ENCODE measurements at regions not wholly inside any gene's neighbourhood (a gene's known extent, or its start where the extent isn't known, plus 50 kb on each side); places are given as distances from the start of the nearest gene placed in this dataset.
"Not testable (repeated sequence)": the region's sequence is repeated elsewhere in the genome, so short reads cannot be mapped to it uniquely, and the experiment has no call there.

DNA sequence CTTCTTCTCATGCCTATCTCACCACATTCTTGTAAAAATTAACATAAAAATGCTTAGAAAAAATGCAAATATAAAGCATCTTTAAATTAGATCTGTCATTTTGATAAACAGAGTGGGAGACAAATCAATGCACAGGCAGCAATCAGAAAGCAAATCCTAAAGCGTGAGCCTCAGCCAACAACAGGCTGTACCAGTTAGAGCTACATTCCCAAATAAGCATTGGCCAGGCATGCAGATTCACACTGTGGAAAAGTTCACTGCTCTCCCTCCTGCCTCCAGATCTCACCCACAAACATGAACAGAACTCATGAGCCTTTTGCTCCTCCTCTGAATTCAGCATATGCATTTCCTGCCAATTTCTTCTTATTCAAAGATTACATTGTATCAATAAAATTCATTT is 115.2 kb upstream of the FAT3 start:
- DNase-seq, result no peak

DNA sequence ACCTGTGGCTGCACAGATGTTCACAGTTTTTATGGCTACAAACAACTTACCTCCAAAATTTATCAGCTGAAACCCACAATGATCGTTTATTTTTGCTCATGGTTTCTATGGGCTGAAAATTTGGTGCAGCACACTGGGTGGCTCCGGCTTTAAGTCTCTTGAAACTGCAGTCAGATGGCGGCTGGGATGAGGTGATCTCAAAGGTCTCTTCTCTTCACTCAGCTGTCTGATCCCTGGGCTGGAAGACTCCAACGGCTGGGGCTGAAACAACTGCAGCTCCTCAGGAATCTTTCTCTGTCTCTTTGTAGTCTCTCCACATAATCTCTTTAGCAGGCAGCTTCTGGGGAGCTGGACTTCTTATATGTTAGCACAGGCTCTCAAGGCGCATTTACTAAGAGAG is 117.3 kb upstream of the FAT3 start:
- DNase-seq, result no peak

DNA sequence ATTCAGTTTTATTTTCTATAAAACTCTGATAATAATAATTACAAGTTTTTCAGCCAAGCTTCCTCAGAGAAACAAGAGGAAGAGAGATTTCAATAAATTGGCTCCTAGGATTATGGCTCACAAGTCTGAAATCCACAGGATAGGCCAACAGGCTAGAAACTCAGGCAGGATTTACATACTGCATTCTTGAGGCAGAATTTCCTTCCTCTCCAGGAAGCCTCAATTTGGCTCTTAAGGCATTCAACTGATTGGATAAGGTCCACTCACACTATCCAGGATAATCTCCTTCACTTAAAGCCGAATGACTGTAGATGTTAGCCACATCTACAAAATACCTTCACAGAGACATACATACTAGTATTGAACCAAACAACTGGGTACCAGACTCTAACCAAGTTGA is 120.3 kb upstream of the FAT3 start:
- no peak for DNase-seq

DNA sequence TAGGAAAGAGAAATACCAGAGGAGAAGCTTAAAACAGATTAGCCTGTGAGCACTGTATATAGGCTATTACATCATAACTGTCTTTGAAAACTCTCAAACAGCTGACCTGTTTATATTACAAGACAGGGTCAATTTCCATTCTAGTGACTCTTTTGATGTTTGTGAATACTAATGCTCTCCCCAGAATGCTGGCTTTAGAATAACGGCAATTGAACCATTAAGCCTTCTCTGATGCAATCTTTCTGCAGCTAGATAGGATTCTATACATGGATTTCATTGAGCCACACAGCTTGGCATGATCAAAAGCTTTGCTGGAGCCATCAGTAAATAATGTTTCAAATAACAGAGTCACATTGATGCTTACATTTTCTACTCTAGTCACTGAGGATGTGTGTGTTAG is 122.7 kb upstream of the FAT3 start:
- no peak for DNase-seq

DNA sequence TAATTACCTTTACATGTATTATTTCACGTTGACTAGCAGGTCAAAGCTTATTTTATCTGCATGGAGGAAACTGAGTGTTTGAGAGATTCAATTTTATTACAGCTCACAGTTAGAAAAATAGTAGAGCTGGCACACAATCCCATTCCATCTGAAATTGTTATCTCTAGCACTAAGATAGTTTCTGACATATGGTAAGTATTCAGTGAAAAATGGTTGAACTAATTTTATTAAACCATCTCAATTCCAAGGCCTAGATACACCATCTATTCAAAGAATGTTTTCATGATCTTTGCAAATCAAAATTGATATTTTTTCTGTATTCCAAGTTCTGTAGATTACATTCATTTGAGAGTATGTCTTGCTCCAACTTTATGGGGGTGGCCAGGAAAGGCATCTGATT is 125.4 kb upstream of the FAT3 start:
- DNase-seq, result no peak

DNA sequence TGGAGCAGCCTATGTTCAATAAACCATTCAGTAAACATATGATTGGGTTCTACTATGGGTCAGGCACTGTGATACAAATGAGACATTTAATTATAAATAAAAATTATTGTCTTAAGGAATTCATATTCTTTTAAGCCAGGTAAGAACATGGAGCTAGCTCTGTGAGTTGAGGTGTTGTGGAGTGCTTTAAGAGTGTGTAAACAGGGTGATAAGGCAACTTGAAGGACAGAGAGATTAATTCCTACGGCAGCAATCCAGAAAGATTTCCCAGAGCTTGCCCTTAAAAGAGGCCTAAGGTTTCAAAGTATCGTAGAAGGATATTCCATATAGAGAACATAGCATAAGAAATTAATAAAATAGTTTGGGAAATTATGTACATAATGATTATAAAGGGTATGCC is 126.4 kb upstream of the FAT3 start:
- DNase-seq, result no peak

DNA sequence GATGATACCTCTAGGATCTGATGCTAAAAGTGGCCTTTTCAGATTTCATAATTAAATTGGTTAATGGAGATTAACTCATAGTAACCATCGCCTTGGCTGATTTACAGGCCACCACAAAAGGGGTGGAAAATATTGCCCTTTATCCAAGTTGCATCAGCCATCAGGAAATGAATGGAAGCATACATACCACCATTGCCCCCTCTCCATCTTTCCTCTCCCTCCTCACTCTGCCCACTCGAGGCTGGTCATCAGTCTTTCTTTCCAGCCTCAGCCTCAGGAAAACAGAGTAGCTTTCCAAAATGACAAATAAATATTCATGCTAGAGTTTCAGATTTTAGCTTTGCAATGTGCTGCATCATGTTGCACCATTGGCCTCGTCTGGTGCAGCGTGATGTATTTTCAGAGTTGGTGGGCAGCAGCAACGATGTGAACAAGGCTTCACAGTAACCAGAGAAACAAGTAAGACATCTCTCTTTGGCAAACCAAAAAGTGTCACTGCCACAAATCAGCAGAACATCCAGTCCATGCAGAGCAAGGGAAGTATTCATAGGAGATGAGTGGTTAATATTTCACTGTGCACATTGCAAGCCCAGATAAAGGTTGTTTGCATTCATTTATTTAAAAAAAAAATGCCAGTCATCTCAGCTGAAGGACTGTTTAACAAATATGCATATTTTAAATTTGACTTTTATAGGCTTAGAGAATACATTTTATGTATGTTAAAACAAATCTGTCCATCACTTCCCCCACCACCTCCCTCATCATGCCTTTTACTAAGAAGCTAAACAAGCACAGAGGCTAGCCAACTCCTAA is 136.7 kb upstream of the FAT3 start:
- DNase-seq, result no peak

DNA sequence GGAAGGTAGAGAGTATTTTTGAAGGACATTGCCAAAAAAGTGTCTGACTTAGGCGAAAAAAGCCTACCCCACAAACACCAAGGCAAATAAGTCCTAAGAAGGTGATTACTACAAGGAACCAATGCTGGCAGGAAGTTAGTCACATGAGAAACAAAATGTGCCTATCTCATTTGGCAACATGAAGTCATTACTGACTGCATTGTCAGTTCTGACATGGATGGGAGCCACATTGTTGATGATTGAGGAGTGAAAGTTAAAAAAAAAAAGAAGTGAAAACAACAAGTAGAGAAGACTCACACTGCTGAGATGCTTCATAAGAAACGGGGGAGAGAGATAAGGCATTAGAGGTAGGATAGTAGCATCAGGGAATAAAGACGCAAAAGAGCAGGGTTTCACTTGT is 141.5 kb upstream of the FAT3 start:
- no peak for DNase-seq

DNA sequence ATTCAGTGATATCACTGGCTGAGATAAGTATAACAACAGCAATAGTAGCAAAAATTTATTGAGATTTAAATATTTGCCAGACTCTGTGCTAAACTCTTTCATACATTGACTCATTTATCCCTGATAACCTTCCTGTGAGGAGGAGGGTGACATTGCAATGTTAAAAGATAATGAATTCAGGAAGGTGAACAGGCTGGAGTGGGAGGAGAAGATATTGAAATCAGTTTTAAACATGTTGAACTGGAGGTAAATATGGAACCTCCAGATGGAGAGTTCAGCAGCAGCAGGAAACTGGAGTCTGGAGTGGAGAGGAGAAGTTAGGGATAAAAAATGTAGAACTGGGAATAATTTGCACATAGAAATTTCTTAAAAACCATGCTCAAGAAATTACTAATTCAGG is 142.0 kb upstream of the FAT3 start:
- no peak for DNase-seq

DNA sequence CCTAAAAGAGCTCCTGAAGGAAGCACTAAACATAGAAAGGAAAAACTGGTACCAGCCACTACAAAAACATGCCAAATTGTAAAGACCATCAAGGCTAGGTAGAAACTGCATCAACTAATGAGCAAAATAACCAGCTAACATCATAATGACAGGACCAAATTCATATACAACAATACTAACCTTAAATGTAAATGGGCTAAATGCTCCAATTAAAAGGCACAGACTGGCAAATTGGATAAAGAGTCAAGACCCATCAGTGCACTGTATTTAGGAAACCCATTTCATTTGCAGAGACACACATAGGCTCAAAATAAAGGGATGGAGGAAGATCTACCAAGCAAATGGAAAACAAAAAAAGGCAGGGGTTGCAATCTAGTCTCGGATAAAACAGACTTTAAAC is 150.1 kb upstream of the FAT3 start:
- not testable (repeated sequence) for DNase-seq

DNA sequence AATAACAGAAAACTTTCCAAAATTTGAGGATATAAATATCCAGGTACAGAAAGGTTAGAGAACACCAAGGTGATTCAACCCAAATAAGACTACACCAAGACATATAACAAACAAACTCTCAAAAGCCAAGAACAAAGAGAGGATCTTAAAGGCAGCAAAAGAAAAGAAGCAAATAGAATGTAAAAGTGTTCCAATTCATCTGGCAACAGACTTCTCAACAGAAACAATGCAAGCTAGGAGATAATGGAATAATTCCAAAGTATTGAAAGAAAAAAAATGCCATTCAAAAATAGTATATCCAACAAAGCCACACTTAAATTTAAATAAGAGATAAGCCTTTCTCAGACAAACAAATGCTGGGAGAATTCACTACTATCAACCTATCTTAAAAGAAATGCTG is 153.0 kb upstream of the FAT3 start:
- DNase-seq, result no peak

DNA sequence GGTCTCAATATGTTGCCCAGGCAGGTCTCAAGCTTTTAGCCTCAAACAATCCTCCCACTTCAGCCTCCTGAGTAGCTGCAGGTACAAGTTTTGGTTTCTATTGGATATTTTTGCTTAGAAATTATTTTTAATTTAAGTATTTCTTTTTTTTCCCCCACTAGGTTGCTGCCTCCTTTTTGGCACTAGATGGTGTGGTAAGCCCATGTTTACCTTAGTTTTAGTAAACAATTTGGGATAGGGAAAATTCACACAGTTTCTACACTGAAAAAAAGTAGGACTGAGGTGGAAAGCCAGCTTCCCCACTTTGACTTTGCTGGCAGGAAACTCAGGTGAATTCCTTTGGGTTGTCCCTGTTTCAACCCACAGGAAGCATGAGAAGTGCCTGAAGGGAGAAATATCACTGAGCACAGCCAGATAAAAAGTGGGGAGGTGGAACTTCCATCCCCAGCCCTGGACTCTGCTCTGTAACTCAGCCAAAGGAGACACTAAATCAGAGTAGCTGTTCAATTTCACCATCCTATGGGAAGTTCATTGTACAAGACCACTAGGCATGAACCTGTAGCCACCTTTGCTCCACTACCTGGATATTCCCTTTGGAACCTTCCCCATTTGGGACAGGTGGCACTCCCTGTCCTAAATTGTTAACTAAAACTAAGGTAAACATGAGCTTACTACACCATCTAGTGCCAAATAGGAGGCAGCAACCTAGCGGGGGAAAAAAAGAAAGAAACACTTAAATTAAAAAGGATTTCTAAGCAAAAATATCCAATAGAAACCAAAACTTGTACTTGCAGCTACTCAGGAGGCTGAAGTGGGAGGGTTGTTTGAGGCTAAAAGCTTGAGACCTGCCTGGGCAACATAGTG is 154.4 kb upstream of the FAT3 start:
- no peak for DNase-seq

DNA sequence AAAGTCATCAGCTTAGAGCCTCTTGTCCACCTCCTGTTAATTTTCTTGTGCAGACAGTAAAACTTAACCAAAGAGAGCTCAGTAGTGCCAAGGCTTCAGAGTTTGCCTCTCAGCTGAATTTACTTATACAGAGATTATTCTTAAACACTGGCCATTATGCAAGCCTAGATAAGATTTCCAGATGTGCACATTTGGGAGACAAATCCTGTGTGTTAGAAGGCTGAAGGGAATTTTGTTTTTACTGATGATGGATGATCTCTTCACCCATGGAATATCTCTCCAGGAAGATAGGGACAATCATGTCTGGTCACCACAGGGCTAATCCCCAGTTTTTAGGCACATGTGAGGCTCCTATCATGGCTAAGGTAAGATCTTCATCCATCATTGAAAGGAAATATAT is 157.6 kb upstream of the FAT3 start:
- DNase-seq, result no peak

DNA sequence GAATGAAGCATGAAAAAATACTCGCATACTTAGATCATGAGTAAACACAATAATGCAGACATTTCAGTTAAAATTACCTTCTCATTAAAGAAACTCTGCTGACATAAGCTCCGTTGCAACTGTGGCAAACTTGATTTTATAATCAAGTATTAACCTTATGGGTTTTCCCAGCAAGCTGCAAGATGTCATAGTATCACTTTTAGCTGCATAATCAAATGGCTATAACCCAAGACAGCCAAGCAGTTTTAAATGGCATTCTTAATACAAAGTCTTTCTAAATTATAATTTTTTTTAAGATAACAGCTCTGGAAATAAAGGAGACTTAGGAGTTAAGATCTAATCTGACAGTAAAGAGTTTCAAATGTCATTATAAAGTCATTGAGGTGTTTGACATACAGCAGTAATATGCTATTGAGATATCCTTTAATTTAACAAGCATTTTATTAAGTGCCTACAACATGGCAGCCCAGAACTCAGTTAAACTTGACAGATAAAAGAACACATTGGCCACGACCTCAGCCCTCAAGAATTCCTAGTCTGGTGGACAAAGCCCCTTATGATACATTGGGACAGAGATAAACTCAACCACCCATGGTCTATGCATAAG is 163.1 kb upstream of the FAT3 start:
- DNase-seq, result no peak

DNA sequence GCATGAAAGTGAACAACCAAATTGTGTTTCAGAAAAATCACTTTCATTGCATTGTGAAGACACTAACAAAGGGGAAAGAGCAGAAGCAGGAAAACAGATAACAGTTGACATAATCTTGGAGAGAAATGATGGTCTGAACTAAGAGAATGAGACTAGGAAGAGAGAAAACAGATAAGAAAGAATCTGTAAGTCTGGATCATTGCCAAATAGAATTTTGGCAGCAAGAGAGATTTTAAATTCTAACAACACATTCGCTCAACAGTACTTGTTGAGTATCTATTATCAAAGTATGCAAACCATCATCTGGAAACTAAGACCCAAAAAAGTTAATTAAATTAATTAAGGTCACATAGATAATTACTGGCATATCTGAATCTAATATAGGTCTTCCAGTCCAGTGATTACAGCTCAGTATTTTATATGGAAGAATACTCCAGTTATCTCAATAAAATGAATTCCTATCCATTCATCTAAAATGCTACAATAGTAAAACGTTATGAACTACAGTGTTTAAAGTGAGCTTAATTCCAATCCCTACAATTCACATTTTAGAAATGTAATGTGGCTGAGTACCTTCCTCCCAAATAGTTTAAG is 166.7 kb upstream of the FAT3 start:
- DNase-seq, result no peak

DNA sequence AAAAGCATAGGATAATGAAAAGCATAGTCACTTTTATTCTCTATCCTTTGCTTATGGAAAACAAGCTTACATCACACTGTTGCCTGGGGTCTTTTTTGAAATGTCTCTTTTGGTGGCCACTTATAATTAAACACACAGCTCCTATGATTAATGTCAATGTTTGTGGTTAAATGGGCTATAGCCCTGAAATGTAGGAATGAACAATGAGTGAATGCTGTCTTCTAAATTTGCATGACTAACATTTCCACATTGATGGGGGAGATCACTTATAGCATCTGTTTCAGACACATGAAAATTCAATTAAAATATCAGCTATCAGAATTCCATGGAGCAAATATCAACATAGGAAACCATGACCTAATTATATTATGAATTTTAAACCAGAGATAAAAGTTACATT is 171.4 kb upstream of the FAT3 start:
- no peak for DNase-seq

DNA sequence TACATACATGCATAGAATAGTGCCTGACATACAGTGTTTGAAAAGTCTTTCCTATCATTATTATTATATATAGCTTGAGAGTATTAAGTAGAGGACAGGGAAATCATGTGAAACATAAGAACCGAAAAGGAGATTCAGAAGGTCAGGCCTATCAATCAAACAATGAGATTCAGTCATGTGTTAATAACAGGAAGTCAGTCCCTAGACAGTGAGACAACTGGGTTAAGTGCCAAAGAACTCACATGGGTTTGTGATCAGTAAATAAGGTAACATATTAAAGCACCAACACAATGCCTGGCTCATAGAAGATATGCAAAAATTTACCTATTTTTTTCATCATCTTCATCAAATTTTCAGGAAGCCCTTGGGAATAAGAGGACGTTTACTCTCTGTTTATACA is 174.3 kb upstream of the FAT3 start:
- no peak for DNase-seq

DNA sequence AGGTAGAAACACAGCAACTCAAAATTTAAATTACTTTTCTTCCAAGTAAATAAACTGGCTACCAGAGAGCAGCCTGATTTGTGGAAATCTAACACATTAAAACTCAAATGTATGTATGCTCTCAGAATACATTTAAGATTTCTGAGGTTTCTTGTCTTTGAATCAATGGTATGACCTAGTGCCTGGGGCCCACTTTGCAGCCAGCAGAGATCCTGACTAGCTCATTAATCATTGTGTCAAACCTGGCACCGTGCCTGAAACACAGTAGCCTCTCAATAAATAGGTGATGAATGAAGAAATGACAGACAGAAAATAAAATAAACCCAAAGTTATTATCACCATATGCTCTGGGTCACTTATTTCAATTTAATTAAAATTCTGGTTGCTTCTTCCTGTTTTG is 176.2 kb upstream of the FAT3 start:
- DNase-seq, result no peak

DNA sequence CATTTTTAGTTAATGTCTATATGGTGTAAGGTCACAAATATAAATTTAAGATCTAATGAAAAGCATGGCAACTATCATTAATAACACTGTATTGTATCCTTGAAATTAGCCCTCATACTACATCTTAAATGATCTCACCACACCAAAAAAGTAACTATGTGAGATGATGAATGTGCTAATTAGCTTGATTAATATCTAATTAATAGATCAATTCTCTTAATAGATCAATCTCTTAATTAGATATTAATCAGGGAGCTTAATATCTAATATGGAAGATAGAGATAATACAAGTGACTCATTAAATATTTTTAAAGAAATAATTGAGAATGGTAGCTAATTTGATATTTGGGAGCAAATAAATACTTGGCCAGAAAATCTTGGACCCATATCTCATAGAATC is 178.5 kb upstream of the FAT3 start:
- DNase-seq, result no peak

DNA sequence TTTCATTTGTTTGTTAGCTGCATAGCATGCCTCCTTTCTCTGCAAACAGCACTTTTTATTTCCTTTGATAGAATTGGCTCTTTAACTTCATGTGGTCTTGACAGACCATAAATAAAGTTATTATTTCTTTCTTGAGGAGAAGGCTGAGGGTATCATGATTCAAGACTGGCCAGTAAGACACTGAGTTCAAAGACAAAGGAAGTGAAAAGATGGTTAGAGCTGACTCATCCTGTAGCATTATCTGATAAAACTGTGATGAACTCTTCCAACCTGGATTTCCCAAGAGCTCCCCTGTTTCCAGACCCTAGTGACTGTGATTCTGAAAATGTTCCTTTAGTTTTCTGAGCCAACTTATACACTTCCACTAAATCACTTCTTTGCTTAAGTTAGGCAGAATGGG is 179.3 kb upstream of the FAT3 start:
- DNase-seq, result no peak

DNA sequence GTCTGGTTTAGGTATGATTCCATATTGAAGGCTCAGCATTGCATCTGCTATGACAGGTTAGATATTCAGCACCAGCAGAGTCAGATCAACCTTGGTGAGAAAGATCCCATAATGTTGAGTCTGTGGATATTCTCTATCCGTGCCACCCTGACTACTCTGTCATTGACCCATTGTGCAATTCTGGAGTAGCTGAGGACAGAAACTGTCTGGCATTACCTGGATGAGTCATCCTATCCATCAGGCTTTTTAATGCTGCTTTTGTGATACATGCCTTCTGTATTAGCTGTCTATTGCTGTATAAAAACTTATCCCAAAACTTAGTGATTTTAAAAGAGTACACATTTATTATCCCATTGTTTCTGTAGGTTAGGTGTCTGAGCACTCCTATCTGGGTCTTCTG is 189.1 kb upstream of the FAT3 start:
- DNase-seq, result no peak

DNA sequence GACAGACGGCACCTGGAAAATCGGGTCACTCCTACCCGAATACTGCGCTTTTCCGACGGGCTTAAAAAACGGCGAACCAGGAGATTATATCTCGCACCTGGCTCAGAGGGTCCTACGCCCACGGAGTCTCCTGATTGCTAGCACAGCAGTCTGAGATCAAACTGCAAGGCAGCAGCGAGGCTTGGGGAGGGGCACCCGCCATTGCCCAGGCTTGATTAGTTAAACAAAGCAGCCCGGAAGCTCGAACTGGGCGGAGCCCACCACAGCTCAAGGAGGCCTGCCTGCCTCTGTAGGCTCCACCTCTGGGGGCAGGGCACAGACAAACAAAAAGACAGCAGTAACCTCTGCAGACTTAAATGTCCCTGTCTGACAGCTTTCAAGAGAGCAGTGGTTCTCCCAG is 197.5 kb upstream of the FAT3 start:
- not testable (repeated sequence) for DNase-seq

DNA sequence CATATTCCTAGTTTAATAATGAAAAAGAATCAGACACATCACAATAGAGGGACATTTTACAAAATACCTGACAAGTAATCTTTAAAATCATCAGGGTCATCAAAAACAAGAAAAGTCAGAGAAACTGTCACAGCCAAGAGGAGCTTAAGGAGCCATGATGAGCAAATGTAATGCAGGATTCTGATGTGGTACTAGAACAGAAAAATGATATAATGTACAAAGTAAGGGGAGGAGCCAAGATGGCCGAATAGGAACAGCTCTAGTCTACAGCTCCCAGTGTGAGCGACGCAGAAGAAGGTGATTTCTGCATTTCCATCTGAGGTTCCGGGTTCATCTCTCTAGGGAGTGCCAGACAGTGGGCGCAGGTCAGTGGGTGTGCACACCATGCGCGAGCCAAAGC is 198.0 kb upstream of the FAT3 start:
- no peak for DNase-seq

DNA sequence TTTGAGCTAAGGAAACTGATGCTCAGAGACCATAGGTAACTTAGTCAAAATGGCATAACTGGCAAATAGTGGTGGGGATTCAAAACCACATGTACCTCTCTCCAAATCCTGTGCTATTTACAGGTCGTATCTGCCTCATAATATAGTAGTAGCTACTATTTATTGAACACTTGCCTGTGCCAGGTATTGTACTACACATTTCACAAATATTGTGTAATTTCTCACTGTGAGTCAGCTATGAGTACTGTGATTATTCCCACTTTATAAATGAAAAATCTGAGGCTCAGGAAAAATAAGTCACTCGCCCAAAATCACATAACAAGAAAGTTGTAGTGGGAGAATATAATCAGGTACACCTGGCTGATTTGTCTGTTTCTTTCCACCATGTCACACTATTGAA is 199.8 kb upstream of the FAT3 start:
- no peak for DNase-seq
